ENCODE measurements at regions not wholly inside any gene's neighbourhood (a gene's known extent, or its start where the extent isn't known, plus 50 kb on each side); places are given as distances from the start of the nearest gene placed in this dataset.

- Mint-ChIP-seq H3K9me3 (peaks cover 0 to 7% (median 0%) of the 10 kb centered on the region in 8 donors), H3K36me3 (no peaks in the 10 kb centered on the region), H3K4me1 (no peaks in the 10 kb centered on the region), H3K27me3 (peaks cover 4 to 5% of the 10 kb centered on the region in 2 donors), H3K4me3 (no peak overlapping the region), H3K27ac (no peak overlapping the region)
- ChIA-PET CTCF (ENCODE audit: partially characterized antibody) (no interaction called here), POLR2A (ENCODE audit: partially characterized antibody) (no interaction called here)
- intact Hi-C loops (cut with micrococcal nuclease) = no loop called here
- H3K4me1 ChIP-seq (ENCODE audit: insufficient read depth, low read length) = no peaks in the 10 kb centered on the region
- no peaks in the 10 kb centered on the region for H3K27me3 ChIP-seq (ENCODE audit: insufficient read depth, low read length)
- no peak overlapping the region for H3K4me3 ChIP-seq (ENCODE audit: low read length in 2 of 2)
- no peaks in the 10 kb centered on the region for H3K9me3 ChIP-seq (ENCODE audit: control insufficient read depth in 1 of 2, low read length in 2 of 2)
- H3K36me3 ChIP-seq (ENCODE audit: insufficient read depth, low read length) = no peaks in the 10 kb centered on the region
- DNase-seq = no peak
- H3K27ac ChIP-seq (ENCODE audit: low read depth, low read length) = no peak overlapping the region
Observed at GRCh38 chr10:94061026-94061425, 67.3 kb downstream of the PLCE1 start.

GRCh38 chr10:94062611-94063010 lies 68.9 kb downstream of the PLCE1 start:
- POLR2A ChIA-PET (ENCODE audit: partially characterized antibody) = no interaction called here
- no peak for DNase-seq
- H3K27me3 ChIP-seq (ENCODE audit: insufficient read depth, low read length) = no peaks in the 10 kb centered on the region
- Mint-ChIP-seq H3K4me3 (no peak overlapping the region), H3K36me3 (no peaks in the 10 kb centered on the region), H3K4me1 (no peaks in the 10 kb centered on the region), H3K27ac (no peak overlapping the region), H3K9me3 (peaks cover 0 to 7% (median 0%) of the 10 kb centered on the region in 8 donors), H3K27me3 (peaks cover 4 to 5% of the 10 kb centered on the region in 2 donors)
- no peak overlapping the region for H3K4me3 ChIP-seq (ENCODE audit: low read length in 2 of 2)
- H3K36me3 ChIP-seq (ENCODE audit: insufficient read depth, low read length) = no peaks in the 10 kb centered on the region
- CTCF ChIA-PET (ENCODE audit: partially characterized antibody) = no interaction called here
- H3K27ac ChIP-seq (ENCODE audit: low read depth, low read length) = no peak overlapping the region
- no peaks in the 10 kb centered on the region for H3K4me1 ChIP-seq (ENCODE audit: insufficient read depth, low read length)
- intact Hi-C loops (cut with micrococcal nuclease) = no loop called here
- no peaks in the 10 kb centered on the region for H3K9me3 ChIP-seq (ENCODE audit: control insufficient read depth in 1 of 2, low read length in 2 of 2)

DNA sequence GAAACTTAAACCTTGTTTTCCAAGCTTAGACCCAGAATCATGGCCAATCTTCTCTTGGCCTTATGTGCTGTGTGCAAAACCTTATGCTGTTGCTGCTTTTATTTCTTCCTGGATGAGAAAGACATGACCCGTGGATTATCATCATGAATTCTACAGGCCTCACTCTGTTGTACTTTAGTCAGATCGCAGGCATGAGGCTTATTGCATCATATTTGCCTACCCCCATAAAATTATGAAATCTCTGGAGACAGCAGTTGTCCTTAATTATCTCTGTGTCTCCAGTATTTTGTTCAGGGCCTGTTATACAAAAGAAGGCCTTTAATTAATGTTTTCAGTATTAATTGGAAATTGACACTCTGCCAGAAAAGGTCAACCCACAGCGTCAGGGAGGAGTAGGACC lies 71.6 kb downstream of the PLCE1 start:
- ChIA-PET POLR2A (ENCODE audit: partially characterized antibody) (no interaction called here), CTCF (ENCODE audit: partially characterized antibody) (no interaction called here)
- Mint-ChIP-seq H3K36me3 (no peaks in the 10 kb centered on the region), H3K4me3 (no peak overlapping the region), H3K4me1 (no peaks in the 10 kb centered on the region), H3K27me3 (peaks cover 0 to 5% of the 10 kb centered on the region in 2 donors), H3K9me3 (peaks cover 0 to 4% (median 1%) of the 10 kb centered on the region in 8 donors), H3K27ac (no peak overlapping the region)
- DNase-seq = no peak
- Histone ChIP-seq H3K4me3 (ENCODE audit: low read length in 2 of 2) (no peak overlapping the region), H3K27ac (ENCODE audit: low read depth, low read length) (no peak overlapping the region), H3K27me3 (ENCODE audit: insufficient read depth, low read length) (no peaks in the 10 kb centered on the region), H3K36me3 (ENCODE audit: insufficient read depth, low read length) (no peaks in the 10 kb centered on the region), H3K4me1 (ENCODE audit: insufficient read depth, low read length) (no peaks in the 10 kb centered on the region), H3K9me3 (ENCODE audit: control insufficient read depth in 1 of 2, low read length in 2 of 2) (no peaks in the 10 kb centered on the region)
- intact Hi-C loops (cut with micrococcal nuclease) = no loop called here

DNA sequence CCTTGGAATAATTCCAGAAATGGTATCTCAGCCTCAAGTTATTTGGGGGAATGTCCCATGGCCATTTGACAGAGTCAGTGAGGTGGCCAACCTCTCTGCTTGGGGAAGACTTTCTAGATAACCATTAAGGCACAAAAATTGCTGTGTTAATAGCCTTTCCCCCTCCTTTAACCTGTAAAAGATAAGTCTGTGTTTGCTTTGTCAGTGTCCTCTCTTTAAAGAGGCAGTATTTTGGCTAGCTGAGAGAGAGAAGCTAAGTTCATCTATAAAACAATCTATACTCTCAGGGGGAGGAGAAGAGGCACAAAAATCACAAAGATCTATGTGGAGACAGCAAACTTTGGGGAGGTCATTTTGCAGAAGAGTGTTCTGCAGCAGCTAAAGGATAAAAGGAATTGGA lies 72.1 kb downstream of the PLCE1 start:
- no peak overlapping the region for H3K27ac Mint-ChIP-seq
- Histone ChIP-seq H3K27ac (ENCODE audit: low read depth, low read length) (no peak overlapping the region), H3K9me3 (ENCODE audit: control insufficient read depth in 1 of 2, low read length in 2 of 2) (no peaks in the 10 kb centered on the region), H3K27me3 (ENCODE audit: insufficient read depth, low read length) (no peaks in the 10 kb centered on the region), H3K4me3 (ENCODE audit: low read length in 2 of 2) (no peak overlapping the region), H3K4me1 (ENCODE audit: insufficient read depth, low read length) (no peaks in the 10 kb centered on the region), H3K36me3 (ENCODE audit: insufficient read depth, low read length) (no peaks in the 10 kb centered on the region)
- H3K4me3 Mint-ChIP-seq = no peak overlapping the region
- H3K4me1 Mint-ChIP-seq = no peaks in the 10 kb centered on the region
- H3K9me3 Mint-ChIP-seq = peaks cover 0 to 4% (median 1%) of the 10 kb centered on the region in 8 donors
- intact Hi-C loops (cut with micrococcal nuclease) = no loop called here
- ChIA-PET CTCF (ENCODE audit: partially characterized antibody) (no interaction called here), POLR2A (ENCODE audit: partially characterized antibody) (no interaction called here)
- no peaks in the 10 kb centered on the region for H3K36me3 Mint-ChIP-seq
- DNase-seq = no peak
- peaks cover 0 to 5% of the 10 kb centered on the region in 2 donors for H3K27me3 Mint-ChIP-seq

GRCh38 chr10:94066411-94066810 lies 72.7 kb downstream of the PLCE1 start:
- H3K36me3 Mint-ChIP-seq = no peaks in the 10 kb centered on the region
- H3K4me3 Mint-ChIP-seq = no peak overlapping the region
- peaks cover 0 to 5% of the 10 kb centered on the region in 2 donors for H3K27me3 Mint-ChIP-seq
- H3K4me3 ChIP-seq (ENCODE audit: low read length in 2 of 2) = no peak overlapping the region
- ChIA-PET POLR2A (ENCODE audit: partially characterized antibody) (no interaction called here), CTCF (ENCODE audit: partially characterized antibody) (no interaction called here)
- intact Hi-C loops (cut with micrococcal nuclease) = no loop called here
- H3K4me1 ChIP-seq (ENCODE audit: insufficient read depth, low read length) = no peaks in the 10 kb centered on the region
- H3K36me3 ChIP-seq (ENCODE audit: insufficient read depth, low read length) = no peaks in the 10 kb centered on the region
- DNase-seq = no peak
- H3K9me3 Mint-ChIP-seq = peaks cover 0 to 4% (median 1%) of the 10 kb centered on the region in 8 donors
- no peaks in the 10 kb centered on the region for H3K9me3 ChIP-seq (ENCODE audit: control insufficient read depth in 1 of 2, low read length in 2 of 2)
- H3K27me3 ChIP-seq (ENCODE audit: insufficient read depth, low read length) = no peaks in the 10 kb centered on the region
- H3K27ac ChIP-seq (ENCODE audit: low read depth, low read length) = no peak overlapping the region
- H3K4me1 Mint-ChIP-seq = no peaks in the 10 kb centered on the region
- no peak overlapping the region for H3K27ac Mint-ChIP-seq

- Histone ChIP-seq H3K9me3 (ENCODE audit: control insufficient read depth in 1 of 2, low read length in 2 of 2) (no peaks in the 10 kb centered on the region), H3K4me1 (ENCODE audit: insufficient read depth, low read length) (no peaks in the 10 kb centered on the region), H3K27me3 (ENCODE audit: insufficient read depth, low read length) (no peaks in the 10 kb centered on the region), H3K4me3 (ENCODE audit: low read length in 2 of 2) (no peak overlapping the region), H3K27ac (ENCODE audit: low read depth, low read length) (no peak overlapping the region), H3K36me3 (ENCODE audit: insufficient read depth, low read length) (no peaks in the 10 kb centered on the region)
- peaks cover 0 to 2% of the 10 kb centered on the region in 2 donors for H3K27me3 Mint-ChIP-seq
- intact Hi-C loops (cut with micrococcal nuclease) = no loop called here
- CTCF ChIA-PET (ENCODE audit: partially characterized antibody) = no interaction called here
- no peak for DNase-seq
- no peak overlapping the region for H3K4me3 Mint-ChIP-seq
- POLR2A ChIA-PET (ENCODE audit: partially characterized antibody) = no interaction called here
- no peak overlapping the region for H3K27ac Mint-ChIP-seq
- no peaks in the 10 kb centered on the region for H3K36me3 Mint-ChIP-seq
- H3K4me1 Mint-ChIP-seq = no peaks in the 10 kb centered on the region
- H3K9me3 Mint-ChIP-seq = peaks cover 0 to 5% (median under 1%) of the 10 kb centered on the region in 8 donors
Observed at GRCh38 chr10:94069884-94070283, 76.2 kb downstream of the PLCE1 start.

- Mint-ChIP-seq H3K27ac (no peak overlapping the region), H3K27me3 (peaks cover 0 to 6% of the 10 kb centered on the region in 2 donors), H3K9me3 (peaks cover 0 to 5% (median 0%) of the 10 kb centered on the region in 8 donors), H3K36me3 (no peaks in the 10 kb centered on the region), H3K4me3 (no peak overlapping the region), H3K4me1 (no peaks in the 10 kb centered on the region)
- Histone ChIP-seq H3K4me1 (ENCODE audit: insufficient read depth, low read length) (no peaks in the 10 kb centered on the region), H3K4me3 (ENCODE audit: low read length in 2 of 2) (no peak overlapping the region), H3K9me3 (ENCODE audit: control insufficient read depth in 1 of 2, low read length in 2 of 2) (no peaks in the 10 kb centered on the region), H3K27me3 (ENCODE audit: insufficient read depth, low read length) (no peaks in the 10 kb centered on the region), H3K27ac (ENCODE audit: low read depth, low read length) (no peak overlapping the region), H3K36me3 (ENCODE audit: insufficient read depth, low read length) (no peaks in the 10 kb centered on the region)
- no peak for DNase-seq
- intact Hi-C loops (cut with micrococcal nuclease) = no loop called here
- POLR2A ChIA-PET (ENCODE audit: partially characterized antibody) = no interaction called here
- CTCF ChIA-PET (ENCODE audit: partially characterized antibody) = no interaction called here
Observed at GRCh38 chr10:94074462-94074861, 80.7 kb downstream of the PLCE1 start.

DNA sequence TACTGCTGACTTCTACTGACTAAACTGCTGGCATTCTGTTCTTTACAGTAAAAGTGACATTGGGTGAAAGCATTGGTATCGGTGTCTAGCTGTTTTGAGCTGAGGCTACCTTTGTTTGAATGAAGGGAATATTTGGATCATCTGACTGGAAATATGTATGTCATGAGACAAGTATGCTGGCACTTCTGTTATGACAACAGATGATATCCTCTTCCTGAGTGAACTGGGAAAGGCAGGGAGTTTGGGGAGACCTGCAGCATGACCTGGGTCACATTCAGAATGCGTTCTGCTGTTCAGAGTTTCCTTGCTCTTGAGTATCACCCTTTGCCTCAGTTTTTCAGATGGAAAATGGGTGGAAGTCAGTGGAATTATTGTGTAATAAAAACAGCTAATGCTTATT lies 81.8 kb downstream of the PLCE1 start:
- CTCF ChIA-PET (ENCODE audit: partially characterized antibody) = no interaction called here
- no peak overlapping the region for H3K27ac ChIP-seq (ENCODE audit: low read depth, low read length)
- no peaks in the 10 kb centered on the region for H3K36me3 ChIP-seq (ENCODE audit: insufficient read depth, low read length)
- no peak overlapping the region for H3K4me3 Mint-ChIP-seq
- H3K36me3 Mint-ChIP-seq = no peaks in the 10 kb centered on the region
- POLR2A ChIA-PET (ENCODE audit: partially characterized antibody) = no interaction called here
- H3K4me1 Mint-ChIP-seq = no peaks in the 10 kb centered on the region
- no peak overlapping the region for H3K4me3 ChIP-seq (ENCODE audit: low read length in 2 of 2)
- no peak for DNase-seq
- intact Hi-C loops (cut with micrococcal nuclease) = no loop called here
- H3K27ac Mint-ChIP-seq = no peak overlapping the region
- peaks cover 0 to 11% (median under 1%) of the 10 kb centered on the region in 8 donors for H3K9me3 Mint-ChIP-seq
- peaks cover 0 to 6% of the 10 kb centered on the region in 2 donors for H3K27me3 Mint-ChIP-seq
- no peaks in the 10 kb centered on the region for H3K4me1 ChIP-seq (ENCODE audit: insufficient read depth, low read length)
- no peaks in the 10 kb centered on the region for H3K9me3 ChIP-seq (ENCODE audit: control insufficient read depth in 1 of 2, low read length in 2 of 2)
- no peaks in the 10 kb centered on the region for H3K27me3 ChIP-seq (ENCODE audit: insufficient read depth, low read length)

Data from CD4-positive, alpha-beta memory T cell (primary cell).